ENCODE measurements at regions not wholly inside any gene's neighbourhood (a gene's known extent, or its start where the extent isn't known, plus 50 kb on each side); places are given as distances from the start of the nearest gene placed in this dataset.

GRCh38 chr11:130535520-130535919 is 87.1 kb downstream of the ADAMTS15 start:
- no peak overlapping the region for H2BK120ac ChIP-seq (ENCODE audit: low read depth, low read length, poor library complexity, severe bottlenecking)
- WGBS (ENCODE audit: extremely low coverage, insufficient read length, low lambda C conversion rate): no CpG with 5 or more reads among the region's 6 CpGs
- H3K27ac ChIP-seq (ENCODE audit: insufficient read length, low read depth, low read length): no peak overlapping the region

More at GRCh38 chr11:130535520-130535919, 87.1 kb downstream of the ADAMTS15 start:
- H3K23ac ChIP-seq (ENCODE audit: insufficient read length, low read depth, low read length): no peak overlapping the region
- H4K91ac ChIP-seq (ENCODE audit: insufficient read length, low read depth, low read length): no peak overlapping the region
- H3T11ph ChIP-seq (ENCODE audit: low read length): no peak overlapping the region
- no peaks in the 10 kb centered on the region for H3K23me2 ChIP-seq (ENCODE audit: insufficient read length, low read depth, low read length, poor library complexity, severe bottlenecking)
- H3K27ac Mint-ChIP-seq: no peak overlapping the region
- no peak overlapping the region for H3K4me3 Mint-ChIP-seq
- H3K56ac ChIP-seq (ENCODE audit: insufficient read length, low read depth, low read length): no peak overlapping the region
- H4K8ac ChIP-seq (replicated peaks; ENCODE audit: insufficient read length, low read depth, low read length): no peak overlapping the region
- no peak overlapping the region for H2BK12ac ChIP-seq (ENCODE audit: insufficient read length, low read depth, low read length)
- no peaks in the 10 kb centered on the region for H3K4me1 ChIP-seq (ENCODE audit: insufficient read depth, low read length)
- no peak overlapping the region for H2AFZ ChIP-seq (ENCODE audit: low read length)
- no peaks in the 10 kb centered on the region for H3K79me2 ChIP-seq (ENCODE audit: insufficient read depth, low read length)
- no peaks in the 10 kb centered on the region for H3K79me1 ChIP-seq (ENCODE audit: insufficient read depth, low read depth, low read length, poor library complexity, severe bottlenecking)
- H4K20me1 ChIP-seq (ENCODE audit: control insufficient read depth, insufficient read depth, insufficient read length): no peaks in the 10 kb centered on the region
- no peak overlapping the region for H2BK5ac ChIP-seq (ENCODE audit: insufficient read length, low read length)
- no peaks in the 10 kb centered on the region; a peak in 1 of 5 replicates for H3K9me3 Mint-ChIP-seq
- no peaks in the 10 kb centered on the region for H3K36me3 Mint-ChIP-seq (ENCODE audit: insufficient read depth in 1 of 3, low read depth in 3 of 3)
- no peak overlapping the region for H3K4ac ChIP-seq (ENCODE audit: low read depth, low read length)
- H3K18ac ChIP-seq (ENCODE audit: insufficient read length, low read depth, low read length): no peak overlapping the region
- no peak overlapping the region for H3K9ac ChIP-seq (ENCODE audit: extremely low read depth, insufficient read length, low read length)
- DNase-seq: no peak
- H3K14ac ChIP-seq (ENCODE audit: insufficient read depth, low read length): no peak overlapping the region
- H3K9me3 ChIP-seq (ENCODE audit: control insufficient read depth, low read depth, low read length): no peaks in the 10 kb centered on the region
- no peak overlapping the region for H4K5ac ChIP-seq (ENCODE audit: insufficient read length, low read depth, low read length)
- no peak for TF ChIP-seq CTCF (conservative IDR thresholded peaks at IDR 0.05)
- H2AK5ac ChIP-seq (ENCODE audit: insufficient read length, low read length): no peak overlapping the region
- peaks cover 0 to 7% of the 10 kb centered on the region in 2 experiments; a peak in 2 of 4 replicates for H3K4me1 Mint-ChIP-seq
- no peak overlapping the region for H3K4me2 ChIP-seq (ENCODE audit: insufficient read depth, insufficient read length, low read length)
- no peaks in the 10 kb centered on the region for H3K27me3 ChIP-seq (ENCODE audit: insufficient read depth, low read length)
- H2BK15ac ChIP-seq (ENCODE audit: low read depth, low read length): no peak overlapping the region
- no peak overlapping the region for H2BK20ac ChIP-seq (ENCODE audit: low read depth, low read length, poor library complexity, severe bottlenecking)
- H3K27me3 Mint-ChIP-seq (ENCODE audit: low read depth): peaks cover 13% of the 10 kb centered on the region

Measured in H9 (cell line).